Ascending aorta (tissue), 2 donors: ENCODE measurements at regions not wholly inside any gene's neighbourhood (a gene's known extent, or its start where the extent isn't known, plus 50 kb on each side); places are given as distances from the start of the nearest gene placed in this dataset.

Experiments
- DNase-seq, 2 donors: peaks; one replicate each; pipeline ENCODE4 v3.0.0-alpha.2; 2019; ENCODE audit warnings: low spot score in 2 of 2
- H3K27ac ChIP-seq, 2 donors: fragments of 200-600 bp; sonication (generic); one replicate each; pipeline ENCODE4 v1.5.1; 2016 to 2017; ENCODE audit warnings: mild to moderate bottlenecking in 1 of 2
- H3K27me3 ChIP-seq: fragments of 200-600 bp; sonication (generic); one replicate; pipeline ENCODE4 v1.5.1; 2017
- H3K36me3 ChIP-seq, 2 donors: fragments of 200-600 bp; sonication (generic); one replicate each; pipeline ENCODE4 v1.5.1; 2016
- H3K4me1 ChIP-seq, 2 donors: fragments of 200-600 bp; sonication (generic); one replicate each; pipeline ENCODE4 v1.5.1; 2016 to 2017; ENCODE audit warnings: mild to moderate bottlenecking in 1 of 2
- H3K4me3 ChIP-seq, 2 donors: fragments of 200-600 bp; sonication (generic); one replicate each; pipeline ENCODE4 v1.5.1; 2016 to 2017; ENCODE audit warnings: mild to moderate bottlenecking in 1 of 2
- H3K9me3 ChIP-seq, 2 donors: fragments of 200-600 bp; sonication (generic); one replicate each; pipeline ENCODE4 v1.5.1; 2016
- CTCF ChIP-seq, 3 experiments: fragments of 200-600 bp in 2 of 3; fragments of 450-650 bp in 1 of 3; sonication (generic) in 2 of 3; IDR thresholded peaks; one replicate each; pipeline ENCODE4 v1.5.1; 2016 to 2019; ENCODE audit warnings: antibody characterized with exemption in 3 of 3, mild to moderate bottlenecking in 1 of 3, moderate library complexity in 1 of 3
- intact Hi-C: fragments of 100-400 bp; cut with DNase I; formaldehyde crosslinking; loops from one replicate; pipeline ENCODE4 v1.15.1; 2023

GRCh38 chr22:48336339-48337060 lies 1491.2 kb downstream of the BRD1 start:
- intact Hi-C loops = no loop called here
- Histone ChIP-seq H3K27ac (no peak overlapping the region), H3K9me3 (no peaks in the 10 kb centered on the region), H3K4me1 (no peaks in the 10 kb centered on the region), H3K36me3 (no peaks in the 10 kb centered on the region), H3K4me3 (no peak overlapping the region), H3K27me3 (no peaks in the 10 kb centered on the region)
- TF ChIP-seq CTCF (IDR thresholded peaks at IDR 0.05) = no peak
- no peak for DNase-seq

- Histone ChIP-seq H3K27ac (no peak overlapping the region), H3K4me1 (no peaks in the 10 kb centered on the region), H3K9me3 (no peaks in the 10 kb centered on the region), H3K4me3 (no peak overlapping the region), H3K27me3 (no peaks in the 10 kb centered on the region), H3K36me3 (no peaks in the 10 kb centered on the region)
- TF ChIP-seq CTCF (IDR thresholded peaks at IDR 0.05) = no peak
- intact Hi-C loops = no loop called here
- DNase-seq = no peak
These were observed 1492.1 kb downstream of the BRD1 start for GRCh38 chr22:48335442-48336139.

- Histone ChIP-seq H3K4me1 (no peaks in the 10 kb centered on the region), H3K9me3 (no peaks in the 10 kb centered on the region), H3K4me3 (no peak overlapping the region), H3K36me3 (no peaks in the 10 kb centered on the region), H3K27ac (no peak overlapping the region), H3K27me3 (no peaks in the 10 kb centered on the region)
- intact Hi-C loops = no loop called here
- no peak for TF ChIP-seq CTCF (IDR thresholded peaks at IDR 0.05)
- DNase-seq = no peak
These were observed 1492.7 kb downstream of the BRD1 start for GRCh38 chr22:48334971-48335370.

- no peaks in the 10 kb centered on the region for H3K36me3 ChIP-seq
- H3K9me3 ChIP-seq = no peaks in the 10 kb centered on the region
- DNase-seq = no peak
- no peak for TF ChIP-seq CTCF (IDR thresholded peaks at IDR 0.05)
- intact Hi-C loops = no loop called here
- H3K27me3 ChIP-seq = no peaks in the 10 kb centered on the region
- no peak overlapping the region for H3K27ac ChIP-seq
- no peak overlapping the region for H3K4me3 ChIP-seq
- H3K4me1 ChIP-seq = no peaks in the 10 kb centered on the region
These were observed 1493.6 kb downstream of the BRD1 start for GRCh38 chr22:48333816-48334735.

- Histone ChIP-seq H3K4me1 (no peaks in the 10 kb centered on the region), H3K27ac (no peak overlapping the region), H3K36me3 (no peaks in the 10 kb centered on the region), H3K4me3 (no peak overlapping the region), H3K27me3 (no peaks in the 10 kb centered on the region), H3K9me3 (no peaks in the 10 kb centered on the region)
- DNase-seq = no peak
- intact Hi-C loops = no loop called here
- no peak for TF ChIP-seq CTCF (IDR thresholded peaks at IDR 0.05)
These were observed 1494.3 kb downstream of the BRD1 start for GRCh38 chr22:48333323-48333763.
